IMR-90 (cell line): ENCODE measurements at regions not wholly inside any gene's neighbourhood (a gene's known extent, or its start where the extent isn't known, plus 50 kb on each side); places are given as distances from the start of the nearest gene placed in this dataset.
"Not testable (repeated sequence)": the region's sequence is repeated elsewhere in the genome, so short reads cannot be mapped to it uniquely, and the experiment has no call there.

ENCODE experiments used
- ATAC-seq: fragments of 200-7000 bp; cut with Tn5 transposase; 2 replicates; pipeline ENCODE4 v1.9.1; 2020; ENCODE audit warnings: low read depth, mild to moderate bottlenecking, moderate library complexity
- BruUV-seq: library from RNA; stranded (reverse); fragments of 400-500 nt; replicated peaks from 2 replicates; lab custom pipeline; 2021; lab: Mats Ljungman, UMichigan
- CTCF ChIA-PET: fragments of 300-600 bp; formaldehyde crosslinking; extraction: SDS; loops from one replicate; lab custom pipeline; 2021; ENCODE audit warnings: antibody characterized with exemption; lab: Yijun Ruan, JAX
- POLR2A ChIA-PET: fragments of 300-600 bp; sonication (Branson Sonifier 250); formaldehyde crosslinking; loops from one replicate; lab custom pipeline; 2022; ENCODE audit warnings: antibody characterized with exemption; ENCODE audit not compliant: unreplicated experiment; lab: Charles Lee
- DNase-seq: peaks from one replicate; pipeline ENCODE4 v3.0.0; 2013
- H2AFZ ChIP-seq: replicated peaks from 2 replicates; pipeline ENCODE3; 2013; ENCODE audit warnings: low read length, mild to moderate bottlenecking; ENCODE audit not compliant: poor library complexity
- H2AK5ac ChIP-seq: 2 replicates; pipeline ENCODE4 v1.6.1; 2013; ENCODE audit warnings: low read depth, low read length, inconsistent platforms
- H2AK9ac ChIP-seq: replicated peaks from 2 replicates; pipeline ENCODE3; 2013; ENCODE audit warnings: mild to moderate bottlenecking, low read depth, low read length, moderate library complexity; ENCODE audit not compliant: poor library complexity
- H2BK120ac ChIP-seq: 2 replicates; pipeline ENCODE4 v1.6.1; 2013; ENCODE audit warnings: low read depth, low read length, inconsistent platforms
- H2BK15ac ChIP-seq: 3 replicates; pipeline ENCODE4 v1.6.1; 2013; ENCODE audit warnings: low read depth, low read length, inconsistent platforms
- H2BK20ac ChIP-seq: 2 replicates; pipeline ENCODE4 v1.6.1; 2013; ENCODE audit warnings: low read depth, mild to moderate bottlenecking, inconsistent platforms, low read length, moderate library complexity
- H2BK5ac ChIP-seq: 2 replicates; pipeline ENCODE4 v1.6.1; 2013; ENCODE audit warnings: mild to moderate bottlenecking, low read depth, low read length, inconsistent platforms; ENCODE audit not compliant: poor library complexity, severe bottlenecking
- H3K14ac ChIP-seq: replicated peaks from 2 replicates; pipeline ENCODE4 v1.6.1; 2013; ENCODE audit warnings: low read depth, low read length, inconsistent platforms
- H3K18ac ChIP-seq: 2 replicates; pipeline ENCODE4 v1.6.1; 2013; ENCODE audit warnings: low read depth, low read length, control low read depth
- H3K23ac ChIP-seq: 2 replicates; pipeline ENCODE4 v1.6.1; 2013; ENCODE audit warnings: low read depth, low read length, inconsistent platforms
- H3K27ac ChIP-seq: 2 replicates; pipeline ENCODE4 v1.5.1; 2013; ENCODE audit warnings: mild to moderate bottlenecking, control low read depth, low read length; ENCODE audit not compliant: insufficient read depth
- H3K27me3 ChIP-seq: 2 replicates; pipeline ENCODE4 v1.6.1; 2013; ENCODE audit warnings: low read length; ENCODE audit not compliant: control insufficient read depth, insufficient read depth
- H3K36me3 ChIP-seq: 2 replicates; pipeline ENCODE4 v1.6.1; 2013; ENCODE audit warnings: low read length, mixed read lengths; ENCODE audit not compliant: control insufficient read depth, insufficient read depth
- H3K4ac ChIP-seq: 2 replicates; pipeline ENCODE4 v1.6.1; 2013; ENCODE audit warnings: low read depth, low read length, inconsistent platforms
- H3K4me1 ChIP-seq: 2 replicates; pipeline ENCODE4 v1.6.1; 2013; ENCODE audit warnings: low read length, mixed read lengths; ENCODE audit not compliant: control insufficient read depth, insufficient read depth
- H3K4me2 ChIP-seq: 2 replicates; pipeline ENCODE4 v1.6.1; 2013; ENCODE audit warnings: low read depth, mild to moderate bottlenecking, control low read depth, low read length, moderate library complexity
- H3K4me3 ChIP-seq: 2 replicates; pipeline ENCODE4 v1.5.1; 2013; ENCODE audit warnings: low read depth, mild to moderate bottlenecking, control low read depth, low read length, moderate library complexity; ENCODE audit not compliant: insufficient read depth
- H3K56ac ChIP-seq: 2 replicates; pipeline ENCODE4 v1.6.1; 2013; ENCODE audit warnings: low read length, inconsistent platforms; ENCODE audit not compliant: insufficient read depth; ENCODE audit errors: extremely low read depth
- H3K79me1 ChIP-seq, 2 experiments: 2 replicates each; pipeline ENCODE4 v1.6.1; 2013; ENCODE audit warnings: low read length in 2 of 2, inconsistent platforms in 1 of 2, low read depth in 1 of 2
- H3K9ac ChIP-seq: 2 replicates; pipeline ENCODE4 v1.6.1; 2013; ENCODE audit warnings: low read depth, low read length, control low read depth
- H3K9me1 ChIP-seq: 2 replicates; pipeline ENCODE4 v1.6.1; 2013; ENCODE audit warnings: low read length, inconsistent platforms; ENCODE audit not compliant: insufficient read depth
- H3K9me3 ChIP-seq: 2 replicates; pipeline ENCODE4 v1.6.1; 2013; ENCODE audit warnings: low read length; ENCODE audit not compliant: control insufficient read depth, insufficient read depth
- H4K20me1 ChIP-seq: 2 replicates; pipeline ENCODE4 v1.6.1; 2013; ENCODE audit warnings: low read length, inconsistent platforms; ENCODE audit not compliant: insufficient read depth
- H4K5ac ChIP-seq: 2 replicates; pipeline ENCODE4 v1.6.1; 2013; ENCODE audit warnings: mild to moderate bottlenecking, low read depth, low read length, control low read depth
- H4K8ac ChIP-seq, 2 experiments: 2 replicates each; pipeline ENCODE4 v1.6.1; 2013; ENCODE audit warnings: low read depth in 2 of 2, low read length in 2 of 2, control low read depth in 1 of 2, inconsistent platforms in 1 of 2
- H4K91ac ChIP-seq: 2 replicates; pipeline ENCODE4 v1.6.1; 2013; ENCODE audit warnings: low read depth, low read length, inconsistent platforms; ENCODE audit not compliant: insufficient read depth
- WGBS, 2 experiments: methylation state at CpG; one replicate each; pipeline versions ENCODE4 v1.1.5 to v1.1.7; 2013; ENCODE audit warnings: missing lambda C conversion rate in 2 of 2; ENCODE audit not compliant: insufficient read length in 1 of 2; ENCODE audit errors: extremely low coverage in 2 of 2; 5-methylcytosine and 5-hydroxymethylcytosine counted together
- dilution Hi-C: fragments of 300-500 bp; cut with HindIII; formaldehyde crosslinking; loops from one replicate; pipeline ENCODE4 v1.14.3; 2018; ENCODE audit warnings: low sequenced_read_pairs; ENCODE audit not compliant: unreplicated experiment
- in situ Hi-C: fragments of 300-500 bp; cut with MboI; formaldehyde crosslinking; loops from 3 replicates; pipeline ENCODE4 v1.14.3; 2019; ENCODE audit warnings: low sequenced_read_pairs, inconsistent platforms, mixed read lengths
- intact Hi-C: fragments of 100-400 bp; cut with micrococcal nuclease; formaldehyde crosslinking; loops from 2 replicates; pipeline ENCODE4 v1.10.0; 2022

GRCh38 chrX:30149206-30149605 is 66.2 kb upstream of the MAGEB2 start:
- H3K4ac ChIP-seq, dilution Hi-C loops: not testable (repeated sequence)

More at GRCh38 chrX:30149206-30149605, 66.2 kb upstream of the MAGEB2 start:
- H3K18ac ChIP-seq, H2AK5ac ChIP-seq, H2AFZ ChIP-seq, H4K5ac ChIP-seq, H2BK120ac ChIP-seq, H3K9ac ChIP-seq, H4K8ac ChIP-seq, H3K14ac ChIP-seq, H3K36me3 ChIP-seq, H3K23ac ChIP-seq, H4K91ac ChIP-seq, H2BK20ac ChIP-seq, ATAC-seq, H3K27ac ChIP-seq, H4K20me1 ChIP-seq, H3K56ac ChIP-seq, H3K9me3 ChIP-seq, H3K27me3 ChIP-seq, BruUV-seq, H3K4me3 ChIP-seq, H3K9me1 ChIP-seq, H3K79me1 ChIP-seq, H3K4me1 ChIP-seq, POLR2A ChIA-PET, CTCF ChIA-PET, intact Hi-C loops, H2AK9ac ChIP-seq, H2BK5ac ChIP-seq, H2BK15ac ChIP-seq, H3K4me2 ChIP-seq, DNase-seq: not testable (repeated sequence)
- 100% methylated on average over 1 of the region's 6 CpGs; no CpG with 5 or more reads in 1 of the 2 experiments for WGBS, 2 experiments
- in situ Hi-C loops: loop anchor here (10.0 kb wide), 1 partner anchor 356 kb away; no protein-coding TSS in a partner anchor
